OCI-LY7 (cell line): ENCODE measurements at regions not wholly inside any gene's neighbourhood (a gene's known extent, or its start where the extent isn't known, plus 50 kb on each side); places are given as distances from the start of the nearest gene placed in this dataset.

Source experiments
- EZH2phosphoT487 ChIP-seq: fragments of 200-600 bp; sonication (generic); IDR thresholded peaks from 2 replicates; pipeline ENCODE4 v1.6.1; 2018; ENCODE audit warnings: low read depth, borderline replicate concordance, mild to moderate bottlenecking, mixed run types, antibody characterized with exemption, low read length, moderate library complexity, mixed read lengths
- TF ChIP-seq, protein P1 (sequence below): fragments of 200-600 bp; sonication (generic); conservative IDR thresholded peaks from 2 replicates; pipeline ENCODE4 v1.5.1; 2014; ENCODE audit warnings: mild to moderate bottlenecking, antibody characterized with exemption, low read length, moderate library complexity, mixed read lengths

DNA sequence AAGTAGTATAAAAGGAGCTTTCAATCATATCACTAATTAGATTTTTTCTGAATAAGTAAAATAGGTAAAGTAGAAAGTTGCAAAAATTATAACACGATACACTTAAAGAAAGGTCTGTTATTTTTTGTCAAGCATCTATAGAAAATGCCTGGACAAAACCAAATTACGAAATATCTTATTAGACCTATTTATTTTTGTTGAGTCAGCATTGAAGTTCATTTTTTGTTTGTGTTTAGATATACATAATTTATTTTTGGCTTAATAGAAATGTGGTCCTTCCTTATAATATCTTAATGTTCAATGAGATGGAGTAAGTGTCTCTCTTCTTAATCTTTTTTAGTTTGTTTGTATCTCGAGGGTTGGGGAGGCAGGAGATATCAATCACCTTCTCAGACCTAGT is 214.8 kb upstream of the GRIA1 start:
- TF ChIP-seq, protein P1, sequence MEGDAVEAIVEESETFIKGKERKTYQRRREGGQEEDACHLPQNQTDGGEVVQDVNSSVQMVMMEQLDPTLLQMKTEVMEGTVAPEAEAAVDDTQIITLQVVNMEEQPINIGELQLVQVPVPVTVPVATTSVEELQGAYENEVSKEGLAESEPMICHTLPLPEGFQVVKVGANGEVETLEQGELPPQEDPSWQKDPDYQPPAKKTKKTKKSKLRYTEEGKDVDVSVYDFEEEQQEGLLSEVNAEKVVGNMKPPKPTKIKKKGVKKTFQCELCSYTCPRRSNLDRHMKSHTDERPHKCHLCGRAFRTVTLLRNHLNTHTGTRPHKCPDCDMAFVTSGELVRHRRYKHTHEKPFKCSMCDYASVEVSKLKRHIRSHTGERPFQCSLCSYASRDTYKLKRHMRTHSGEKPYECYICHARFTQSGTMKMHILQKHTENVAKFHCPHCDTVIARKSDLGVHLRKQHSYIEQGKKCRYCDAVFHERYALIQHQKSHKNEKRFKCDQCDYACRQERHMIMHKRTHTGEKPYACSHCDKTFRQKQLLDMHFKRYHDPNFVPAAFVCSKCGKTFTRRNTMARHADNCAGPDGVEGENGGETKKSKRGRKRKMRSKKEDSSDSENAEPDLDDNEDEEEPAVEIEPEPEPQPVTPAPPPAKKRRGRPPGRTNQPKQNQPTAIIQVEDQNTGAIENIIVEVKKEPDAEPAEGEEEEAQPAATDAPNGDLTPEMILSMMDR, result no peak
- TF ChIP-seq EZH2phosphoT487, result no peak
